Liver (tissue), 3 donors: ENCODE measurements at regions not wholly inside any gene's neighbourhood (a gene's known extent, or its start where the extent isn't known, plus 50 kb on each side); places are given as distances from the start of the nearest gene placed in this dataset.

ENCODE experiments used
- GABPA ChIP-seq, 2 donors: IDR thresholded peaks in 1 of 2; conservative IDR thresholded peaks in 1 of 2; 2 replicates each; pipeline ENCODE4 v1.6.1; 2016; ENCODE audit warnings: antibody characterized with exemption in 2 of 2, mild to moderate bottlenecking in 1 of 2, moderate library complexity in 1 of 2
- JUND ChIP-seq, 2 donors: IDR thresholded peaks; 2 replicates each; pipeline ENCODE4 v1.6.1; 2016; ENCODE audit warnings: antibody characterized with exemption in 2 of 2
- RAD21 ChIP-seq, 2 donors: IDR thresholded peaks; 2 replicates each; pipeline ENCODE4 v1.6.1; 2016; ENCODE audit warnings: antibody characterized with exemption in 2 of 2, mild to moderate bottlenecking in 2 of 2
- SP1 ChIP-seq: IDR thresholded peaks from 2 replicates; pipeline ENCODE4 v1.6.1; 2018; ENCODE audit warnings: antibody characterized with exemption, mild to moderate bottlenecking
- YY1 ChIP-seq: IDR thresholded peaks from 2 replicates; pipeline ENCODE4 v1.6.1; 2016; ENCODE audit warnings: antibody characterized with exemption, mild to moderate bottlenecking
- TF ChIP-seq, protein P1 (sequence below): fragments of 150-350 bp; IDR thresholded peaks from 2 replicates; pipeline ENCODE4 v1.5.1; 2017; ENCODE audit warnings: improper control_type of control experiment, low read depth, low read length; ENCODE audit not compliant: missing input control
- TF ChIP-seq, protein P2 (sequence below): IDR thresholded peaks from 2 replicates; pipeline ENCODE4 v1.6.1; 2016; ENCODE audit warnings: antibody characterized with exemption
- TF ChIP-seq, protein P3 (sequence below): IDR thresholded peaks from 2 replicates; pipeline ENCODE4 v1.6.1; 2016; ENCODE audit warnings: antibody characterized with exemption
- donor health status: healthy.
- donor health status: healthy.

DNA sequence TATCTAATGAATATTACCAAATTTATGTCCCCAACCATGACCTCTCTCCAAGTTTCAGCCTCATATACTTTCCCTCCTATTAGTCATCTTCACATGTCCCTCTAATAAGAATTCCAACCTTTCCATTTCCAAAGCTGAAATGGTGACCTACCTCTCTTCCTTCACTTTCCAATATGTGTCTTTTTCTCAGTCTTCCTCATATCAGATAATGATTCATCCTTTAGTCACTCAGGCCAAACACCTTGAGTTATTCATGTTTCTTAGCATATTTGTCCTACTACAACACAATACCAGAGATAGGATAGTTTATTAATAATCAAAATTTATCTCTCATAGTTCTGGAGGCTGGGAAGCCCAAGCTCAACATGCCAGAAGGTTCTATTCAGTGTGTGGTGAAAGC is 318.5 kb upstream of the ZWINT start:
- TF ChIP-seq, protein P1, sequence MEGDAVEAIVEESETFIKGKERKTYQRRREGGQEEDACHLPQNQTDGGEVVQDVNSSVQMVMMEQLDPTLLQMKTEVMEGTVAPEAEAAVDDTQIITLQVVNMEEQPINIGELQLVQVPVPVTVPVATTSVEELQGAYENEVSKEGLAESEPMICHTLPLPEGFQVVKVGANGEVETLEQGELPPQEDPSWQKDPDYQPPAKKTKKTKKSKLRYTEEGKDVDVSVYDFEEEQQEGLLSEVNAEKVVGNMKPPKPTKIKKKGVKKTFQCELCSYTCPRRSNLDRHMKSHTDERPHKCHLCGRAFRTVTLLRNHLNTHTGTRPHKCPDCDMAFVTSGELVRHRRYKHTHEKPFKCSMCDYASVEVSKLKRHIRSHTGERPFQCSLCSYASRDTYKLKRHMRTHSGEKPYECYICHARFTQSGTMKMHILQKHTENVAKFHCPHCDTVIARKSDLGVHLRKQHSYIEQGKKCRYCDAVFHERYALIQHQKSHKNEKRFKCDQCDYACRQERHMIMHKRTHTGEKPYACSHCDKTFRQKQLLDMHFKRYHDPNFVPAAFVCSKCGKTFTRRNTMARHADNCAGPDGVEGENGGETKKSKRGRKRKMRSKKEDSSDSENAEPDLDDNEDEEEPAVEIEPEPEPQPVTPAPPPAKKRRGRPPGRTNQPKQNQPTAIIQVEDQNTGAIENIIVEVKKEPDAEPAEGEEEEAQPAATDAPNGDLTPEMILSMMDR: no peak
- TF ChIP-seq RAD21 (IDR thresholded peaks at IDR 0.05) (no peak), SP1 (no peak), JUND (IDR thresholded peaks at IDR 0.05) (no peak), GABPA (IDR thresholded peaks at IDR 0.05 in 1 of 2, conservative IDR thresholded peaks at IDR 0.05 in 1 of 2) (no peak), YY1 (no peak)
- TF ChIP-seq, protein P2, sequence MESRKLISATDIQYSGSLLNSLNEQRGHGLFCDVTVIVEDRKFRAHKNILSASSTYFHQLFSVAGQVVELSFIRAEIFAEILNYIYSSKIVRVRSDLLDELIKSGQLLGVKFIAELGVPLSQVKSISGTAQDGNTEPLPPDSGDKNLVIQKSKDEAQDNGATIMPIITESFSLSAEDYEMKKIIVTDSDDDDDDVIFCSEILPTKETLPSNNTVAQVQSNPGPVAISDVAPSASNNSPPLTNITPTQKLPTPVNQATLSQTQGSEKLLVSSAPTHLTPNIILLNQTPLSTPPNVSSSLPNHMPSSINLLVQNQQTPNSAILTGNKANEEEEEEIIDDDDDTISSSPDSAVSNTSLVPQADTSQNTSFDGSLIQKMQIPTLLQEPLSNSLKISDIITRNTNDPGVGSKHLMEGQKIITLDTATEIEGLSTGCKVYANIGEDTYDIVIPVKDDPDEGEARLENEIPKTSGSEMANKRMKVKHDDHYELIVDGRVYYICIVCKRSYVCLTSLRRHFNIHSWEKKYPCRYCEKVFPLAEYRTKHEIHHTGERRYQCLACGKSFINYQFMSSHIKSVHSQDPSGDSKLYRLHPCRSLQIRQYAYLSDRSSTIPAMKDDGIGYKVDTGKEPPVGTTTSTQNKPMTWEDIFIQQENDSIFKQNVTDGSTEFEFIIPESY: no peak
- TF ChIP-seq, protein P3, sequence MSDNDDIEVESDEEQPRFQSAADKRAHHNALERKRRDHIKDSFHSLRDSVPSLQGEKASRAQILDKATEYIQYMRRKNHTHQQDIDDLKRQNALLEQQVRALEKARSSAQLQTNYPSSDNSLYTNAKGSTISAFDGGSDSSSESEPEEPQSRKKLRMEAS: no peak
